Progenitor cell of endocrine pancreas (in vitro differentiated cells): ENCODE measurements at regions not wholly inside any gene's neighbourhood (a gene's known extent, or its start where the extent isn't known, plus 50 kb on each side); places are given as distances from the start of the nearest gene placed in this dataset.

Experiments
- DNase-seq: peaks from one replicate; pipeline ENCODE4 v3.0.0; 2021; ENCODE audit warnings: low spot score; ENCODE audit not compliant: unreplicated experiment
- H3K27ac Mint-ChIP-seq: 2 replicates; pipeline ENCODE4 v1.8.0; 2021; ENCODE audit warnings: mild to moderate bottlenecking, moderate library complexity, mixed read lengths
- H3K27me3 Mint-ChIP-seq: 2 replicates; pipeline ENCODE4 v1.8.0; 2021; ENCODE audit warnings: mixed read lengths
- H3K36me3 Mint-ChIP-seq: 2 replicates; pipeline ENCODE4 v1.8.0; 2022; ENCODE audit warnings: mixed read lengths; ENCODE audit not compliant: insufficient read depth
- H3K4me1 Mint-ChIP-seq: 2 replicates; pipeline ENCODE4 v1.8.0; 2021; ENCODE audit warnings: low read depth, mixed read lengths
- H3K4me3 Mint-ChIP-seq: 2 replicates; pipeline ENCODE4 v1.8.0; 2021; ENCODE audit warnings: low read depth, mild to moderate bottlenecking, moderate library complexity, mixed read lengths
- H3K9me3 Mint-ChIP-seq: 2 replicates; pipeline ENCODE4 v1.8.0; 2021; ENCODE audit warnings: low read depth, mixed read lengths
- TF ChIP-seq, protein P1 (sequence below): fragments of 200-600 bp; sonication (generic); IDR thresholded peaks from one replicate; pipeline ENCODE4 v1.5.0; 2021; ENCODE audit warnings: antibody characterized with exemption, mild to moderate bottlenecking; ENCODE audit not compliant: unreplicated experiment

- Mint-ChIP-seq H3K4me1 (no peaks in the 10 kb centered on the region), H3K36me3 (no peaks in the 10 kb centered on the region), H3K27me3 (no peaks in the 10 kb centered on the region), H3K27ac (no peak overlapping the region), H3K9me3 (no peaks in the 10 kb centered on the region), H3K4me3 (no peak overlapping the region)
- TF ChIP-seq, protein P1, sequence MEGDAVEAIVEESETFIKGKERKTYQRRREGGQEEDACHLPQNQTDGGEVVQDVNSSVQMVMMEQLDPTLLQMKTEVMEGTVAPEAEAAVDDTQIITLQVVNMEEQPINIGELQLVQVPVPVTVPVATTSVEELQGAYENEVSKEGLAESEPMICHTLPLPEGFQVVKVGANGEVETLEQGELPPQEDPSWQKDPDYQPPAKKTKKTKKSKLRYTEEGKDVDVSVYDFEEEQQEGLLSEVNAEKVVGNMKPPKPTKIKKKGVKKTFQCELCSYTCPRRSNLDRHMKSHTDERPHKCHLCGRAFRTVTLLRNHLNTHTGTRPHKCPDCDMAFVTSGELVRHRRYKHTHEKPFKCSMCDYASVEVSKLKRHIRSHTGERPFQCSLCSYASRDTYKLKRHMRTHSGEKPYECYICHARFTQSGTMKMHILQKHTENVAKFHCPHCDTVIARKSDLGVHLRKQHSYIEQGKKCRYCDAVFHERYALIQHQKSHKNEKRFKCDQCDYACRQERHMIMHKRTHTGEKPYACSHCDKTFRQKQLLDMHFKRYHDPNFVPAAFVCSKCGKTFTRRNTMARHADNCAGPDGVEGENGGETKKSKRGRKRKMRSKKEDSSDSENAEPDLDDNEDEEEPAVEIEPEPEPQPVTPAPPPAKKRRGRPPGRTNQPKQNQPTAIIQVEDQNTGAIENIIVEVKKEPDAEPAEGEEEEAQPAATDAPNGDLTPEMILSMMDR = no peak
- no peak for DNase-seq
Measured at GRCh38 chr4:44861756-44862155, 135.4 kb upstream of the GNPDA2 start.

GRCh38 chr4:44859477-44859876, 133.1 kb upstream of the GNPDA2 start:
- Mint-ChIP-seq H3K27me3 (no peaks in the 10 kb centered on the region), H3K27ac (no peak overlapping the region), H3K4me1 (no peaks in the 10 kb centered on the region), H3K4me3 (no peak overlapping the region), H3K36me3 (no peaks in the 10 kb centered on the region), H3K9me3 (no peaks in the 10 kb centered on the region)
- TF ChIP-seq, protein P1 = no peak
- no peak for DNase-seq

GRCh38 chr4:44848466-44848865, 122.1 kb upstream of the GNPDA2 start:
- TF ChIP-seq, protein P1 = no peak
- no peak overlapping the region for H3K27ac Mint-ChIP-seq
- no peaks in the 10 kb centered on the region for H3K4me1 Mint-ChIP-seq

GRCh38 chr4:44845993-44846392, 119.6 kb upstream of the GNPDA2 start:
- Mint-ChIP-seq H3K4me3 (no peak overlapping the region), H3K36me3 (no peaks in the 10 kb centered on the region), H3K4me1 (no peaks in the 10 kb centered on the region), H3K27ac (no peak overlapping the region), H3K27me3 (no peaks in the 10 kb centered on the region), H3K9me3 (no peaks in the 10 kb centered on the region)
- no peak for DNase-seq
- TF ChIP-seq, protein P1 = no peak

More at GRCh38 chr4:44848466-44848865, 122.1 kb upstream of the GNPDA2 start:
- H3K9me3 Mint-ChIP-seq = peaks cover 5% of the 10 kb centered on the region
- no peak overlapping the region for H3K4me3 Mint-ChIP-seq
- H3K27me3 Mint-ChIP-seq = no peaks in the 10 kb centered on the region
- no peaks in the 10 kb centered on the region for H3K36me3 Mint-ChIP-seq
- DNase-seq = no peak

GRCh38 chr4:44845309-44845708, 119.0 kb upstream of the GNPDA2 start:
- TF ChIP-seq, protein P1 = no peak
- Mint-ChIP-seq H3K36me3 (no peaks in the 10 kb centered on the region), H3K27me3 (no peaks in the 10 kb centered on the region), H3K4me3 (no peak overlapping the region), H3K4me1 (no peaks in the 10 kb centered on the region), H3K27ac (no peak overlapping the region), H3K9me3 (no peaks in the 10 kb centered on the region)
- DNase-seq = no peak
